HG03196 (cell line): ENCODE measurements at regions not wholly inside any gene's neighbourhood (a gene's known extent, or its start where the extent isn't known, plus 50 kb on each side); places are given as distances from the start of the nearest gene placed in this dataset.
"Not testable (repeated sequence)": the region's sequence is repeated elsewhere in the genome, so short reads cannot be mapped to it uniquely, and the experiment has no call there.

Experiments used
- ATAC-seq: cut with Tn5 transposase; IDR thresholded peaks from one replicate; pipeline ENCODE4 v1.9.1; 2021; ENCODE audit not compliant: unreplicated experiment

DNA sequence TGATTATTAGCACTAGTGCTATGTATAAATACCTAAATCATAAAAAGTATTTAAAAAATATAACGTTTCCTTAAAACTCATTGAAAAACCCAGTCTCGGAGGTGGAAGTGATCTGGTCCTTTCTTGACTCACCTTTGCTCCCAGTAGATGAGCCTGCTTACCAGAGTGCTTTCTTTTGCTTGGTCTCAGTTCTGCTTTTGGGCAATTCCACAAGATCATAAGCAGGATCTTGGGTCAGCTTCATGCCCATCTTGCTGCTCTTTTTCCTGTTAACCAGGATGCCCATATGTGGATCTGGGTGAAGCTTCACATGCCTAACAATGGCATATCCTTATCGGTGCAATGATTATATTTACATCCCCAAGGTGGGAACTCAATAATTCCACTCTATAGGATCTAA, 332.1 kb upstream of the FAM98A start:
- ATAC-seq: no peak

DNA sequence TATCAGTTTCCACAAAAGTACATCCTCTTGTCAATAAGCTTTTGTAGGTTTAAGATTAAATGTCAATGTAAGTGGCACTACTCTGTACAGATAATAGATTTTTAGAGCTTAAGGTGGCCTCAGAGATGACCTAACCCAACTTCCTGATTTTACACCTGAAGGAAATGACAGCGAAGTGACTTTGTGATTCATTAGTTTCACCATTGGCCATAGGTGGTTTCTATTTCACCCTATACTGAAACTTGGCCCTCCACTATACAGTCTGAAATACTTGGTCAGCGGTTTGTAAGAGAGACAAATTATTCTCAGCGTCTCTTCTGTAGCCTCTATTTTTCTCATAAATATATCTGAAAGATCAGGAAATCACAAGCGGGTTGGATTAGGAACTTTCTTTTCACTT, 330.4 kb upstream of the FAM98A start:
- peak; percentile 97 for ATAC-seq

DNA sequence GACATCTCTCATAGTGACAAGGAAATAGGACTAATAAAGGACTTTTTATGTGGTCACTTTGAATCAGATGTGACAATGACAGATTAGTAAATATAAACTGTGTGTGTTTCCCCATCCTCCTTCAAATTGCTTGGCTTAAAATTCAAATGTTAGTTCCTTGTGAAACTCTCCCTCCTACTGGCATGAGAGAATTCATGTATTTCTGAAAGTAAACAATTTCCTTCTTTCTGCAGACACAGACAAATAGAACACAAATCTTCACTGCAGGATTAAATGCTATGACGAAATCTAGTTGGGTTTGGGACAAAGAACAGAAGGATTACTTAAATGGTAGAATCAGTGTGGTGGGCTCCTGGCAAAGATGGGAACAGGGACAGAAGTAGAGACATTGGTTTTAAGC, 328.7 kb upstream of the FAM98A start:
- no peak for ATAC-seq

DNA sequence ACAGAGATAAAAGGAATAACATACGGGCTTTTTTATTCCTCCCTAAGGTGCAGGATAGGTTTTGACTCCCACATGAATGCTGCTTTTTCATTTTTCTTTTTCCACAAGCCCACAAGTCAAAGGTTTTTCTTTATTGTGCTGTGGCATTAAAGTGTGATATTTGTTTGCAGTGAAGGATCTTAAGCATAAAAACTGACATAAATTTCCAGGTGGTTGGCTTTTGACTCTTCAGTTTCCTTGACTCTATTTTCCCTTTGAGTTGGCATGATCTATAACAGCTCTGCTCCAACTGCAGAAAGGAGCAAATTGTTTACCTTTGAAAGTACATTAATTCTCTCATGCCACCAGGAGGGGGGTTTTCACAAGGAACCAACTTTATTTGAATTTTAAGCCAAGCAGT, 326.2 kb upstream of the FAM98A start:
- ATAC-seq: no peak

DNA sequence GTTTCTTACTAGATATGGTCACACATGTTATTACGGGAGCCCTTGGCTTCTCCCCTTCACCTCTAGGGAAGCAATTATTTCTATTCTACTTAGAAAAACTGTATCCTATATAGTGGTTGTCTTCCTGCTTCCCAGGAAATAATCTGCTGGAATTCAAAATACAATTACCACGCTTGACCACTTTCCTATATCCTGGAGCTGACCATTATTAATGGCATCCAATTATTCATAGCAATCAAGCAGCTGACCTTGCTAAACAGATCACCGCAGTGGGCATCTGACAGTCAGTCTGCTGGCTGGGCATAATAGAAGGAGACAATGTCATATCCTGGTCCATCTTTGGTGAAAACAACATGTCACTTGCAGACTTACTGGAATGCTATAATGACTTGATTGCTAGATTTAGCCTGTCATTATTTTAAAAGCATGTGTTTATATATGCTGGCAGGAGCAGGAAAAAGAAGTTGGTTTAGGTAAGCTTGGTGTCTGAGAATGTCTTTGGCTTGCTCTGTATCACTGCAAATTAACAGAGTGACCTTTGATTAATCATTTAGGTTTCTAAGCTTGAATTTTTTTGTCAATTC, 325.6 kb upstream of the FAM98A start:
- no peak for ATAC-seq

DNA sequence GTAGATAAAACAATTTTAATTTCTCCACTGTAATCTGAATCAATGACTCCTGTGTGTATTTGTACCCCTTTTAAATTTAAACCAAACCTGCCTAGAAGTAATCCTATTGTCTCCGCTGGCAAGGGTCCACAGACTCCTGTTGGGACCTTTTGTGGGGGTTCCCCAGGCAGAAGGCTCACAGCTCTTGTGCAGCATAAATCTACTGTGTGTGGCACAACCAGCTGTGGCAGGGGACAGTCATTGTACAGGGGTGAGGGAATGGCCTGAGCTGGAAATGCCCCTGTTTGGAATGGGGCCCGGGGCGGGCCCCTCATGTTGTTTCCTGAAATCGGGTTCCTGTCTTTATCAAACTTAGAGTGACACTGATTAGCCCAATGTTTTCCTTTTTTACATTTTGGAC, 318.2 kb upstream of the FAM98A start:
- no peak for ATAC-seq

DNA sequence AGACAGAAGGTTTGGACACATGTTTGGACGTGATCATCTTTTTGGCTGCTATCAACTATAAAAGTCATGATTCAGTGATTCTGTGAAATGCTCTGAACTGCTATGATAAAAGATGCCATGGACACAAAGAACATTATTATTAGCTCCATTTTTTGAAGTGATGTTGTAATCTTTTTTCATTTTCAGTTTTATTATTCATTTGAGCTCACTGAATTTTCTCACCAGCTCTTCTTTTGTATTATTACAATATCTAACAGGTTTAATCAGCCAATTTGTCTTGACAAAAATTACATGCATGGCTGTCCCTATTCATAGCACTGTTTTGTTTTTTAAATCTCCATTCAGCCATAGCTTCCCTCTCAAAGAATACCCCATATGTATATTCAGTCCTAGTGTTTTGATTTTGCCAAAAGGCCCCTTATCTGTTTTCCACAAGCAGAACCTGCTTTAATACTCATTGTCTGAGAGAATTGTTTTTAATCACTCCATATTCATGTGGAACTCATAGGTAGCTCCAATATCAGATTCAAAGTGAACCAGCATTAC, 314.0 kb upstream of the FAM98A start:
- no peak for ATAC-seq

DNA sequence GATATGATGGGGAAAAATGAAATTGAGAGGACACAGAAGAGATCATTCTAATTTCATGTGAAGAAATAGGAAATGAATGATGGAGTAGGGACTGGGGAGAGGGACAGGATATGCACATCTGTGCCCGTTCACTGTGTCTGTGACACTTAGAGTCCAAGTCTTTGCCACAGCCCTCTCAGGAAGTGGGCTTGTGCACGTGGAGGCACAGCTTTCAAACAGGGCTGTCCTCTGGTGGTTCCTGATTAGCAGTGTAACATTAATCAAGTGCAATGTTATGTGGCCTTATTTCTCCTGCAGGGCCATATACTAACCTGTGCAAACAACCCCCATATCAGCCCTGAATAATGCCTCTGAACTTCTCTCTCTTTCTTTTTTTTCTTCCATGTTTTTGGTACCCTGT, 312.2 kb upstream of the FAM98A start:
- ATAC-seq: no peak

DNA sequence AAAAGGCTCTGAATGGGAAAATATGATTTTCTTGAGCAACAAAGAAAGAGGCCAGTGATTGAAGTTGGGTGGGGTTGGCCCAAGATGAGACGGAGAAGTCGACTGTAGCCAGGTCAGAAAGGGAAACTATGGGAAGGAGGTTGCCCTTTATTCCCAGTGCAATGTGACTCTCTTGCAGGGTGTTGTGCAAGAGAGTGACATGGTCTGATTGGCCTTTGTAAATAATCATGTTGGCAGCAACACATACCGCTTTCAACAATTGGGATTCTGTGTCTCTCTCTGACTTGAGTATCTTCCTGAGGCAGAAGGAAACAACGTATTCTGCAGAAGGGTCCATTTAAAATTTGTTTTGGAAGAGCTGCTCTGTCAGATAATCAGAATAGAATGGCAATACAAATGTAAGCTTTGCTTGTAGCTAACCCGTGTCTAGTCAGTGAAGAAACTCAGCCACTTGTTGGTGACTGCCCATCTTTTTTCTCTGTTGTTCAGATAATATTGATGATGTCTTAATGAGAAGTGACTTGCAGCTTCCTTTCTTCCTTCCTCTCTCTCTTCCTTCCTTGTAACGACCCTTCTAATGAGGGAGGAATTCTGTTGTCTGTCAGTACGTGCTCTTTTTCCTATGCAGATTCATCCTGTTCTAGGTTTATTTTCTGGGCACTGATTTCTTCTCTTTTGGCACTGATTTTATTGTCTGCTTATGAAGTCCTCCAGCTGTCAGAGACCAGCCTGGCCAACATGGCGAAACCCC, 311.0 kb upstream of the FAM98A start:
- ATAC-seq: no peak

DNA sequence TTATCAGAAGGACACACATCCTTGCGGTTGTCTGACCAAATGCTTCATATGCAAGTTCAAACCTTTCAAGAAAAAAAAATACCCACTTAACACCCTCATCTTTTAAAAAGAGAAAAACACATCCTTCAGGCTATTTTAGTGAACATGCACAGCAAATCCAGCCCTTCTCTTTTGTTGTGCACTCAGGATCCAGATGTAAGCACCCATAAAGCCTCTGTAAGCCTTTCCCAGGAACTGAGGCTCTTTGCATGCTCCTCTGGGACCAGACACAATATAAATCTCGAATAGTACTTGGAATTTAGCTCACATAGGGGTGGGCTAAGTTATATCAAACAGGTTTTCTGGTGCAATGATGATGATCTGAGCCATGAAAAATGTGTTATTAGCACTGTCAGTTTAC, 308.8 kb upstream of the FAM98A start:
- no peak for ATAC-seq

DNA sequence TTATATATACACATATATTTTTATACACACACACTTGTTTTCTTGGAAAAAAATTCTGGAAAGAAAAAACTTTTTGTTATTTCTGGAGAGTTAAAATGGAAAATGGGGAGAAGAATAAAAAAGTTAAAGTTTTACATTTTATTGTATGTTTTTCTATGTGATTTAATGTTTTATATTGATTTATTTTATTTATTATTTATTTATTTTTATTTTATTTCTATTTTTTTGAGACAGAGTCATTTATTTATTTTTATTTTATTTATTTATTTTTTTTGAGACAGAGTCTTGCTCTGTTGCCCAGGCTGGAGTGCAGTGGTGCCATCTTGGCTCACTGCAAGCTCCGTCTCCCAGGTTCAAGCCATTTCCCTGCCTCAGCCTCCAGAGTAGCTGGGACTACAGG, 307.0 kb upstream of the FAM98A start:
- ATAC-seq: not testable (repeated sequence)

DNA sequence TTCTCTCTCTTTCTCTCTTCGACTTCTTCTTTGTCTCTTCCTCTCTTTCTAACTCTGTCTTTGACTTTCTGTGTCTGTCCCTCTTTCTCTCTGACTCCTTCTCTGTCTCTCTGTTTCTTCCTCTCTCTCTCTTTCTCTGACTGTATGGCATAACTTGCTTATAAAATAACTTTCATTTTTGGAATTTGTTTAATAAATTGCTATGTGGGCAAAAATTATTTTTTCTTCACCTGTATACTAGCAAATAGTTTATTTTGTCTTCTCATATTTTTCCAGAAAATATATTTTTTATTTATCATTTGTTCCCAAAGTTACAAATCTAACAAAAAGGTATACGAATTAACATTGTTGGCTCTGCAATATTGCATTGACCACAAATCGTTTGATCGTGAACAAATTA, 305.7 kb upstream of the FAM98A start:
- no peak for ATAC-seq

DNA sequence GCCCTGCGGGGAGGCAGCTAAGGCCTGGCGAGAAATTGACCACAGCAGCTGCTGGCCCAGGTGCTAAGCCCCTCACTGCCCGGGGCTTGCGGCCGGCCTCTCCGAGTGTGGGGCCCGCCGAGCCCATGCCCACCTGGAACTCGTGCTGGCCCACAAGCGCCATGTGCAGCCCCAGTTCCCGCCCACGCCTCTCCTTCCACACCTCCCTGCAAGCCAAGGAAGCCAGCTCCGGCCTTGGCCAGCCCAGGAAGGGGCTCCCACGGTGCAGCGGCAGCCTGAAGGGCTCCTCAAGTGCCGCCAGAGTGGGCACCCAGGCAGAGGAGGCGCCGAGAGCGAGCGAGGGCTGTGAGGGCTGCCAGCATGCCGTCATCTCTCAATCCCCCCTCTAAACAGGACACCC, 304.6 kb upstream of the FAM98A start:
- ATAC-seq: no peak

DNA sequence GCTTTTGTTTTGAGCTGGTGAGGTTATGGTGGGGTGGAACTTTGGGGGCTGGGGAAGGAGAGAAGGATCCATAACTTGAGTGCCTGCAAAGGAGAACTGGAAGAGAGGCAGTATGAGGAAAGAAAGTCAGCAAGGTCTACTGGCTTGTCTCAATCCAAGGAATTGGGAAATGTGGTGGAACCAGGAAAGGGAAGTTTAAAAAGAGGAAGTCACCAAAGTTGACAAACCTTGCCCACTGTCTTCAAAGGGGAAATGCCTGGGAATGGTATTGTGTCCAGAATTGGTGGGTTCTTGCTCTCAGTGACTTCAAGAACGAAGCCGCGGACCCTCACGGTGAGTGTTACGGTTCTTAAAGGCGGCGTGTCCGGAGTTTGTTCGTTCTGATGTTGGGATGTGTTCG, 304.1 kb upstream of the FAM98A start:
- no peak for ATAC-seq

DNA sequence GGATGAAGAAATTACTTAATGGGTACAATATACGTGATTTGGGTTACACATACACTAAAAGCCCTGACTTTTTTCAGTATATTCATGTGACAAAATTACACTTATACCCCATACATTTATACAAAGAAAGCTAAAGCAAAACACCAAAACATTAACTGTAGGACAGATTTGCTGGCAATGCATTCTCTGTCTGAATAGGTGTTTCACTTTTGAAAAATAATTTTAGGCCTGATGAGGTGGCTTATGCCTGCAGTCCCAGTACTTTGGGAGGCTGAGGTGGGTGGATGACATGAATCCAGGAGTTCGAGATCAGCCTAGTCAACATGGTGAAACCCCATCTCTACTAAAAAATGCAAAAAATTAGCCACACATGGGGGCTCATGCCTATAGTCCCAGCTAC, 301.5 kb upstream of the FAM98A start:
- ATAC-seq: no peak

DNA sequence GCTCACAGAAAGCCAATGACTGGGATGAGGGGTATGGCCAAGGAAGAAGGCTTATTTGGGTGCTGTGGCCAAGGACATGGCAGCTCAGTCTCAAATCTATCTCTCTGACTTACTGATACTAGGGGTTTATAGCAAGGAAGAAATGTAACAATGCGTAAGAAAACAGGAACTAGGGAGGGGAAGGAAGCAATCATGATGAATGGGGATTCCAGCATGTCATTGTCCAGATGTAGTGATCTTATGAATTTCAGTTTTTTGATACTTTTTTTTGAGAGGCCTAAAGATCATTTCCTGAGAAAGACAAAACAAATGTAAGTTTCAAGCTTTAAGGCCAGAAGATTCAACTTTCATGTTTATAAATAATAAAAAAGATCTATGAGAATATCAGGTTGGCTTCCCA, 298.6 kb upstream of the FAM98A start:
- no peak for ATAC-seq

DNA sequence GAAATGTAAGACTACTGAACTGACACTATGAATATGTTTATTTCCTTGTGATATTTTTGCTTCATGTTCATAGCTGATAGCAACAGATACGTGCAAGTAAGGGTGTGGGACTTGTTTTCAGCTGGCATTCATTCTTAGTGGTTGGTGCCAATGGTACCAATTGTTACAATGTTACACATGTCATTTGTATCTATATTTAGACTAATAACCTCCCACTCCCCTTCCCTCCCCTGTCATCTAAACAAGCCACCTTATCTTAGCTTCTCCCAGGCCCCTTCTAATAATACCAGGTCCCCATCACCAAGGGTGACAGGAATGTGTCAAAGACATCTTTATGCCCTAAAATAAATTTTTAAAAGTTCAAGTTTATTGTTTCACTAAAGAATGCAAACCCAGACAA, 294.7 kb upstream of the FAM98A start:
- ATAC-seq: no peak

DNA sequence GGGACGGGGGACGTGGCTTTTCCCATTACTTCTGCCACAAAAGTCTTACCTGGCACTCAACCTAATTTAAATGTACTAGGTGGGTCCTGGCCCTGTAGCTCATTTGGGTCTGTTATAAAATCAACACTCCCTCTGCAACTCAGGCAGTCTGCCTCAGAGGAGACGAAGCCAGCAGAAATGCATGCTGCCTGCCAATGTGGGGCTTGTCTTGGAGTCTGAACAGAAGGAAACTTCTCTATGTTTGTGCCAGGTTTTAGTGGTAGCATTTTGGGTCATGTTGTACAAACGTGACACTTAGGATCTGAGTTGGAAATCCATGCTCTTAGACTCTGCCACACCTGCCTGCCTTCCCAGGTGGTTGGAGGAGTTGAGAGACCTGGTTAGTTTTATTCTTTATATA, 292.5 kb upstream of the FAM98A start:
- no peak for ATAC-seq

DNA sequence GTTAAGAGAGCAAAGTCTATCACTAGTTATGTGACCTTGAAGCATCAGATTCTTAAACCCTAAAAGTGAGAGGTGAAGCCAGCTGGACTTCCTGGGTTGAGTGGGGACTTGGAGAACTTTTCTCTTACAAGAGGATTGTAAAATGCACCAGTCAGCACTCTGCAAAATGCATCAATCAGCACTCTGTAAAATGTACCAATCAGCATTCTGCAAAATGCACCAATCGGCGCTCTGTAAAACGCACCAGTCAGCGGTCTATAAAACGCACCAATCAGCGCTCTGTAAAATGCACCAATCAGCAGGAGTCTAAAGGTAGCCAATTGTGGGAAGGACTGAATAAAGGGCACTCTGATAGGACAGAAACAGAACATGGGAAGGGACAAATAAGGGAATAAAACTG, 291.6 kb upstream of the FAM98A start:
- ATAC-seq: no peak

DNA sequence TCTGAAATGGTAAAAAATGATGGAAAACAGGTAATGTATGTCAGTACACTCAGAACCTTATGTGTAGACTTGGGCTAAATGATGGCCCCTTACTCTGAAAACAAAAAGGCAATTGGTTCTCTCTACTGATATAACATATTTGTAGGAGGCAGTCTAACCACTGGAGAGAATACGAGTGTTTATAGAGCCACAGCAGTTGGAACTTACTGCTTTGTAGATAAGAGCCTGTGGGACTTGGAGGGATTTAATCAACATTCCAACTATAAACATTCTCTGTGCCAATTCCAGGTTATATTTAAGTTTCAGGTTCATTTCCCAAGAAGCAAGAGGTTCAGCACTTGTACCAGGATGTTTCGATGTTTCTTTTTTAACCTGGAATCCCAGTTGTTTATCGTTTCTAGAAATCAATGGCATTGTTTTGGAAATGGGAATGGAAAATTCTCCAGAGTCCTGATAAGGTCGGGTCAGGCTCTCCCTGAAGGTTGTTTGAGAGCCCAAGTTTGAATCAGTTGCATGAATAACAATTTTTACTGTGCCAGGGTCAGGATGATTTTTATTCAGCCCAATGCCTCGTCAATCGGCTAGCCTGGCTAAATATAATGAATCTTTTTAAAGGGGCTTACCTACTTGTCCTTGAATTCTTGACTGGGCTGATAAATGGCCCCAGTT, 278.4 kb upstream of the FAM98A start:
- ATAC-seq: no peak

DNA sequence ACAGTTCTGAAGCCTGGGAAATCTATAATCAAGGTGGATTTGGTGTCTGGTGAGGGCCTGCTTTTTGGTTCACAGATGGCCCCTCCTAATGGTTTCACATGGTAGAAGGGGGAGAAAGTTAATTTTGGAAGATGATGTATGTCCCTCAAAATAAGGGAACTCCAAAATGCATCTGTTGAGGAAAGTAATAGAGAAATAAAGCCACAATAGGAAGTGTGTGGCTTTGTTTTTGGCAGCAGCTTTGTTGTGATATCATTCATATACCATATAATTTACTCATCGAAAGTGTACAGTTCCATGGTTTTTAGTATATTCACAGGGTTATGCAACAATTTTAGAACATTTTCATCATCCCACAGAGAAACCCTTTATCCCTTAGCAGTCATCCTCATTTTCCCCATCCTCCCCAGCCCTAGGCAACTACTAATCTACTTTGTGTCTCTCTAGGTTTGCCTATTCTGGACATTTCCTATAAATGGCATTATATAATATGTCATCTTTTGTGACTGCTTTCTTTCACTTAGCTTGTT, 274.0 kb upstream of the FAM98A start:
- ATAC-seq: no peak
